ENCODE measurements at regions not wholly inside any gene's neighbourhood (a gene's known extent, or its start where the extent isn't known, plus 50 kb on each side); places are given as distances from the start of the nearest gene placed in this dataset.

- H3K4me2 ChIP-seq (ENCODE audit: control insufficient read depth, insufficient read depth): no peak overlapping the region
- FAIRE-seq: no peak
- H3K4me3 ChIP-seq: no peak overlapping the region
- DNase-seq (ENCODE audit: low read depth, low spot score): no peak
- in situ Hi-C loops (cut with MboI): no loop called here
- POLR2A ChIA-PET: no interaction called here
- H3K4me1 ChIP-seq (ENCODE audit: control insufficient read depth, insufficient read depth, low read length): no peaks in the 10 kb centered on the region
- no TSS peak for BruUV-seq (replicated peaks)
- no peaks in the 10 kb centered on the region for H3K79me2 ChIP-seq (ENCODE audit: control insufficient read depth, insufficient read depth, low read length)
- RAD21 ChIA-PET (ENCODE audit: unreplicated experiment): no interaction called here
- intact Hi-C loops (cut with micrococcal nuclease; ENCODE audit: unreplicated experiment): no loop called here
- SMC1A ChIA-PET (ENCODE audit: uncharacterized antibody, unreplicated experiment): no interaction called here
- no peak for ATAC-seq
- H3K9me3 ChIP-seq (replicated peaks; ENCODE audit: control insufficient read depth, insufficient read depth, low read length): peaks cover 3% of the 10 kb centered on the region; the same call in 2 of the 3 replicates
- no peak overlapping the region for H3K27ac ChIP-seq (ENCODE audit: control insufficient read depth, insufficient read depth)
- H4K20me1 ChIP-seq (ENCODE audit: control insufficient read depth, insufficient read depth): no peaks in the 10 kb centered on the region
- H3K27me3 ChIP-seq (replicated peaks in 1 of 2; ENCODE audit: control insufficient read depth in 2 of 2, insufficient read depth in 2 of 2, low read length in 1 of 2): no peaks in the 10 kb centered on the region
- WGBS (ENCODE audit: insufficient coverage, insufficient replicate concordance, low lambda C conversion rate, missing lambda C conversion rate): 0% methylated on average over 3 of the region's 3 CpGs
- TF ChIP-seq SUPT20H (IDR thresholded peaks at IDR 0.05; ENCODE audit: borderline replicate concordance, control insufficient read depth, low read depth, low read length) (no peak), NFYB (IDR thresholded peaks at IDR 0.05; ENCODE audit: insufficient read depth, low read depth, low read length) (no peak), NR2C2 (IDR thresholded peaks at IDR 0.05; ENCODE audit: borderline replicate concordance, control insufficient read depth, insufficient read length, low read depth) (no peak), NFIC (IDR thresholded peaks at IDR 0.05; ENCODE audit: low read depth, low read length) (no peak), IRF3 (IDR thresholded peaks at IDR 0.05) (no peak), SIN3A (IDR thresholded peaks at IDR 0.05; ENCODE audit: low read depth, low read length) (no peak)
- TF ChIP-seq, protein P1, sequence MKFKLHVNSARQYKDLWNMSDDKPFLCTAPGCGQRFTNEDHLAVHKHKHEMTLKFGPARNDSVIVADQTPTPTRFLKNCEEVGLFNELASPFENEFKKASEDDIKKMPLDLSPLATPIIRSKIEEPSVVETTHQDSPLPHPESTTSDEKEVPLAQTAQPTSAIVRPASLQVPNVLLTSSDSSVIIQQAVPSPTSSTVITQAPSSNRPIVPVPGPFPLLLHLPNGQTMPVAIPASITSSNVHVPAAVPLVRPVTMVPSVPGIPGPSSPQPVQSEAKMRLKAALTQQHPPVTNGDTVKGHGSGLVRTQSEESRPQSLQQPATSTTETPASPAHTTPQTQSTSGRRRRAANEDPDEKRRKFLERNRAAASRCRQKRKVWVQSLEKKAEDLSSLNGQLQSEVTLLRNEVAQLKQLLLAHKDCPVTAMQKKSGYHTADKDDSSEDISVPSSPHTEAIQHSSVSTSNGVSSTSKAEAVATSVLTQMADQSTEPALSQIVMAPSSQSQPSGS (IDR thresholded peaks at IDR 0.05; ENCODE audit: low read length): no peak
- no peaks in the 10 kb centered on the region for H3K36me3 ChIP-seq (ENCODE audit: control insufficient read depth in 2 of 2, insufficient read depth in 2 of 2, low read length in 1 of 2)
- CTCF ChIA-PET: interaction anchor here (0.7 to 0.8 kb wide), 2 partner anchors 9 to 21 kb away, joined by 3 read pairs; no protein-coding TSS in a partner anchor
- H3K9ac ChIP-seq (ENCODE audit: control insufficient read depth, insufficient read depth, low read length): no peak overlapping the region
- no peak overlapping the region for H2AFZ ChIP-seq (ENCODE audit: control insufficient read depth, low read depth, low read length)
These were observed 115.9 kb downstream of the CD24 start for GRCh38 chr6:106858653-106859092.
